Astrocyte of the cerebellum (primary cell): ENCODE measurements at regions not wholly inside any gene's neighbourhood (a gene's known extent, or its start where the extent isn't known, plus 50 kb on each side); places are given as distances from the start of the nearest gene placed in this dataset.

Experiments used
- DNase-seq: peaks from one replicate; pipeline ENCODE4 v3.0.0-alpha.2; 2011; ENCODE audit warnings: low read depth
- H3K4me3 ChIP-seq: 2 replicates; pipeline ENCODE4 v1.5.1; 2011; ENCODE audit warnings: mild to moderate bottlenecking, low read depth, low read length, moderate library complexity
- CTCF ChIP-seq: IDR thresholded peaks from 2 replicates; pipeline ENCODE4 v1.5.1; 2012; ENCODE audit warnings: low read length, low read depth, moderate library complexity, mild to moderate bottlenecking; ENCODE audit errors: missing control alignments
- in situ Hi-C: cut with HindIII; loops from 2 replicates; pipeline ENCODE4 v1.10.0; 2017; ENCODE audit warnings: low sequenced_read_pairs

- in situ Hi-C loops = no loop called here
- DNase-seq = no peak
- H3K4me3 ChIP-seq = no peak overlapping the region
- no peak for TF ChIP-seq CTCF
Measured at GRCh38 chr6:126955621-126956020, 162.8 kb upstream of the RSPO3 start.

- in situ Hi-C loops = no loop called here
- no peak for DNase-seq
- no peak for TF ChIP-seq CTCF
Measured at GRCh38 chr6:126957721-126958120, 160.8 kb upstream of the RSPO3 start.

GRCh38 chr6:126959765-126960164, 158.7 kb upstream of the RSPO3 start:
- DNase-seq = no peak
- no peak overlapping the region for H3K4me3 ChIP-seq
- TF ChIP-seq CTCF = no peak
- in situ Hi-C loops = no loop called here

More at GRCh38 chr6:126957721-126958120, 160.8 kb upstream of the RSPO3 start:
- H3K4me3 ChIP-seq = no peak overlapping the region

- TF ChIP-seq CTCF = no peak
- DNase-seq = no peak
- in situ Hi-C loops = no loop called here
- H3K4me3 ChIP-seq = no peak overlapping the region
Measured at GRCh38 chr6:126963077-126963809, 155.2 kb upstream of the RSPO3 start.

GRCh38 chr6:126967296-126968005, 151.0 kb upstream of the RSPO3 start:
- H3K4me3 ChIP-seq = no peak overlapping the region
- TF ChIP-seq CTCF = no peak
- DNase-seq = no peak
- in situ Hi-C loops = no loop called here

GRCh38 chr6:126976253-126976797, 142.1 kb upstream of the RSPO3 start:
- DNase-seq = no peak
- H3K4me3 ChIP-seq = no peak overlapping the region
- TF ChIP-seq CTCF = no peak
- in situ Hi-C loops = no loop called here
